ENCODE measurements at regions not wholly inside any gene's neighbourhood (a gene's known extent, or its start where the extent isn't known, plus 50 kb on each side); places are given as distances from the start of the nearest gene placed in this dataset.

GRCh38 chr4:115229873-115230272 is 116.5 kb upstream of the NDST4 start:
- BruUV-seq (replicated peaks): no TSS peak
- ChIA-PET POLR2A (ENCODE audit: unreplicated experiment) (no interaction called here), CTCF (interaction anchor here (0.6 kb wide), 1 partner anchor 151 kb away, joined by 5 read pairs; no protein-coding TSS in a partner anchor)
- Histone ChIP-seq H2AK9ac (replicated peaks; ENCODE audit: low read depth, low read length, poor library complexity) (no peak overlapping the region), H3K9me1 (ENCODE audit: insufficient read depth, low read length) (no peaks in the 10 kb centered on the region), H2AK5ac (ENCODE audit: low read depth, low read length) (no peak overlapping the region), H3K9me3 (ENCODE audit: control insufficient read depth, insufficient read depth, low read length) (peaks cover 1% of the 10 kb centered on the region), H3K18ac (ENCODE audit: low read depth, low read length) (no peak overlapping the region), H2BK5ac (ENCODE audit: low read depth, low read length, poor library complexity, severe bottlenecking) (no peak overlapping the region), H4K91ac (ENCODE audit: insufficient read depth, low read depth, low read length) (no peak overlapping the region), H3K56ac (ENCODE audit: extremely low read depth, insufficient read depth, low read length) (no peak overlapping the region), H3K36me3 (ENCODE audit: control insufficient read depth, insufficient read depth, low read length) (no peaks in the 10 kb centered on the region), H3K27ac (ENCODE audit: insufficient read depth, low read length) (no peak overlapping the region), H2BK15ac (ENCODE audit: low read depth, low read length) (no peak overlapping the region), H3K4me3 (ENCODE audit: insufficient read depth, low read depth, low read length) (no peak overlapping the region), H3K27me3 (ENCODE audit: control insufficient read depth, insufficient read depth, low read length) (no peaks in the 10 kb centered on the region), H4K8ac (ENCODE audit: low read depth in 2 of 2, low read length in 2 of 2) (no peak overlapping the region), H3K4ac (ENCODE audit: low read depth, low read length) (no peak overlapping the region), H3K79me1 (ENCODE audit: low read depth in 1 of 2, low read length in 2 of 2) (no peaks in the 10 kb centered on the region), H2BK20ac (ENCODE audit: low read depth, low read length) (no peak overlapping the region), H3K14ac (replicated peaks; ENCODE audit: low read depth, low read length) (no peak overlapping the region), H4K5ac (ENCODE audit: low read depth, low read length) (no peak overlapping the region), H3K4me1 (ENCODE audit: control insufficient read depth, insufficient read depth, low read length) (no peaks in the 10 kb centered on the region), H3K4me2 (ENCODE audit: low read depth, low read length) (no peak overlapping the region), H3K23ac (ENCODE audit: low read depth, low read length) (no peak overlapping the region), H3K9ac (ENCODE audit: low read depth, low read length) (no peak overlapping the region), H4K20me1 (ENCODE audit: insufficient read depth, low read length) (no peaks in the 10 kb centered on the region), H2AFZ (replicated peaks; ENCODE audit: low read length, poor library complexity) (no peak overlapping the region), H2BK120ac (ENCODE audit: low read depth, low read length) (no peak overlapping the region)
- ATAC-seq (ENCODE audit: low read depth) (no peak), DNase-seq (no peak)
- intact Hi-C loops (cut with micrococcal nuclease): no loop called here
- dilution Hi-C loops (cut with HindIII; ENCODE audit: low sequenced_read_pairs, unreplicated experiment): no loop called here
- in situ Hi-C loops (cut with MboI; ENCODE audit: low sequenced_read_pairs): no loop called here
- no peak for TF ChIP-seq MAZ (IDR thresholded peaks at IDR 0.05; ENCODE audit: borderline replicate concordance, low read depth, low read length)
- TF ChIP-seq NFE2L2 (IDR thresholded peaks at IDR 0.05; ENCODE audit: low read depth, low read length): no peak
- TF ChIP-seq, protein P1, sequence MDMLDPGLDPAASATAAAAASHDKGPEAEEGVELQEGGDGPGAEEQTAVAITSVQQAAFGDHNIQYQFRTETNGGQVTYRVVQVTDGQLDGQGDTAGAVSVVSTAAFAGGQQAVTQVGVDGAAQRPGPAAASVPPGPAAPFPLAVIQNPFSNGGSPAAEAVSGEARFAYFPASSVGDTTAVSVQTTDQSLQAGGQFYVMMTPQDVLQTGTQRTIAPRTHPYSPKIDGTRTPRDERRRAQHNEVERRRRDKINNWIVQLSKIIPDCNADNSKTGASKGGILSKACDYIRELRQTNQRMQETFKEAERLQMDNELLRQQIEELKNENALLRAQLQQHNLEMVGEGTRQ (IDR thresholded peaks at IDR 0.05; ENCODE audit: low read depth, low read length): no peak
- TF ChIP-seq RCOR1 (IDR thresholded peaks at IDR 0.05; ENCODE audit: insufficient replicate concordance, low read length): no peak
- no peak for TF ChIP-seq FOS (IDR thresholded peaks at IDR 0.05; ENCODE audit: low read depth, low read length)
- no peak for TF ChIP-seq RFX5 (IDR thresholded peaks at IDR 0.05; ENCODE audit: low read depth, low read length)
- no peak for TF ChIP-seq RAD21 (IDR thresholded peaks at IDR 0.05; ENCODE audit: low read length)
- TF ChIP-seq, protein P2, sequence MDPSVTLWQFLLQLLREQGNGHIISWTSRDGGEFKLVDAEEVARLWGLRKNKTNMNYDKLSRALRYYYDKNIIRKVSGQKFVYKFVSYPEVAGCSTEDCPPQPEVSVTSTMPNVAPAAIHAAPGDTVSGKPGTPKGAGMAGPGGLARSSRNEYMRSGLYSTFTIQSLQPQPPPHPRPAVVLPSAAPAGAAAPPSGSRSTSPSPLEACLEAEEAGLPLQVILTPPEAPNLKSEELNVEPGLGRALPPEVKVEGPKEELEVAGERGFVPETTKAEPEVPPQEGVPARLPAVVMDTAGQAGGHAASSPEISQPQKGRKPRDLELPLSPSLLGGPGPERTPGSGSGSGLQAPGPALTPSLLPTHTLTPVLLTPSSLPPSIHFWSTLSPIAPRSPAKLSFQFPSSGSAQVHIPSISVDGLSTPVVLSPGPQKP (IDR thresholded peaks at IDR 0.05; ENCODE audit: borderline replicate concordance, low read depth, low read length): no peak
- TF ChIP-seq SMC3 (IDR thresholded peaks at IDR 0.05; ENCODE audit: low read depth, low read length): no peak
- no peak for TF ChIP-seq MXI1 (IDR thresholded peaks at IDR 0.05; ENCODE audit: borderline replicate concordance, low read depth, low read length)
- TF ChIP-seq BHLHE40 (IDR thresholded peaks at IDR 0.05; ENCODE audit: low read depth, low read length): no peak
- TF ChIP-seq CTCF (conservative IDR thresholded peaks at IDR 0.05; ENCODE audit: low read depth, low read length): no peak
- no peak for TF ChIP-seq POLR2A (IDR thresholded peaks at IDR 0.05; ENCODE audit: low read depth, low read length)
- TF ChIP-seq CEBPB (IDR thresholded peaks at IDR 0.05; ENCODE audit: low read depth, low read length): no peak
- no peak for TF ChIP-seq MAFK (IDR thresholded peaks at IDR 0.05; ENCODE audit: low read depth, low read length)

Data from IMR-90 (cell line).